SK-N-SH (cell line): ENCODE measurements at regions not wholly inside any gene's neighbourhood (a gene's known extent, or its start where the extent isn't known, plus 50 kb on each side); places are given as distances from the start of the nearest gene placed in this dataset.

ENCODE experiments used
- CTCF ChIP-seq: fragments of 200-600 bp; sonication (generic); IDR thresholded peaks from 2 replicates; pipeline ENCODE4 v1.6.1; 2017; ENCODE audit warnings: antibody characterized with exemption, mild to moderate bottlenecking, moderate library complexity
- EP300 ChIP-seq, 2 experiments: IDR thresholded peaks; 2 replicates each; pipeline versions ENCODE4 v1.4.0 to v1.6.1; 2012; ENCODE audit warnings: borderline replicate concordance in 1 of 2, low read depth in 1 of 2, low read length in 1 of 2
- EZH2phosphoT487 ChIP-seq: fragments of 200-600 bp; sonication (generic); IDR thresholded peaks from 2 replicates; pipeline ENCODE4 v1.6.1; 2017; ENCODE audit warnings: low read depth, mixed run types, mild to moderate bottlenecking, antibody characterized with exemption, moderate library complexity, borderline replicate concordance
- FOSL2 ChIP-seq: IDR thresholded peaks from 2 replicates; pipeline ENCODE4 v1.4.0; 2012; ENCODE audit warnings: low read depth, mild to moderate bottlenecking, moderate library complexity, borderline replicate concordance
- JUND ChIP-seq: IDR thresholded peaks from 2 replicates; pipeline ENCODE4 v1.4.0; 2012
- MAX ChIP-seq: IDR thresholded peaks from 2 replicates; pipeline ENCODE4 v1.4.0; 2012; ENCODE audit warnings: low read depth
- REST ChIP-seq: IDR thresholded peaks from 2 replicates; pipeline ENCODE4 v1.6.1; 2012; ENCODE audit warnings: mild to moderate bottlenecking, low read depth, low read length, moderate library complexity
- TEAD4 ChIP-seq: IDR thresholded peaks from 2 replicates; pipeline ENCODE4 v1.4.0; 2012; ENCODE audit warnings: mild to moderate bottlenecking, borderline replicate concordance; ENCODE audit not compliant: insufficient read depth

- TF ChIP-seq EZH2phosphoT487 (no peak), CTCF (no peak), MAX (no peak), JUND (no peak), TEAD4 (no peak), FOSL2 (no peak), EP300 (IDR thresholded peaks at IDR 0.05; ENCODE audit: borderline replicate concordance in 1 of 2, low read depth in 1 of 2, low read length in 1 of 2) (no peak), REST (no peak)
These were observed 215.8 kb upstream of the SFRP2 start for GRCh38 chr4:154004507-154005170.
